GM19035 (cell line): ENCODE measurements at regions not wholly inside any gene's neighbourhood (a gene's known extent, or its start where the extent isn't known, plus 50 kb on each side); places are given as distances from the start of the nearest gene placed in this dataset.

Experiments used
- ATAC-seq: cut with Tn5 transposase; IDR thresholded peaks from one replicate; pipeline ENCODE4 v1.9.1; 2021; ENCODE audit not compliant: unreplicated experiment

DNA sequence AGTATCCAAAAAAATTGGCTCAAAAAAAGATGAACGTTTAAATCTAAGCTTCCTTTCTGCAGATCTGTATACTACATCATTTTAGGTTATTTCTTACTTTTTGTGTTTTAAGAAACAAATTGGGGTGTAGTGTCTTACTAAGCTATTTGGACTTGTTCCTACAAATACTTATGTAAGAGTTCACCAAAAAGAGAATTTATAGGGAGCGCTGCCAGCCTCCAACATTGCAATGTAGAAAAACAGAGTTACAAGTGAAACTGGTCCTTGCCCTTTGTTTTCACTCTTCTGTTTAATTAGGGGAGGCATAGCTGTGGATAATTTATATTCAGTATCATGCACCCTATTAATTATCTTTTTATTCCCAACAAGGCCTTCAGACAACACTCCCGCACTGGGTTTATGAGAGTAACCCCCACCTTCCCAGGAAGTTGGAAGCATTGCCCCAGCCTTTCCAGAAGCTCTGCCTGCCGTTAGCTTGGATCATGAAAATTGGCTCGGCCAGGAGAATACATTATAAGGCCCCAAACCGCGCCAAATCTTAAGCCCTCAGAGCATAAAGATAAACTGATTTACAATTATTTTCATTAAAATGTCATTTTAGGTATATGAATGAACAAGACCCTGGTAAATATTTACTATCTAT lies 261.8 kb upstream of the KLF6 start:
- ATAC-seq, result no peak

DNA sequence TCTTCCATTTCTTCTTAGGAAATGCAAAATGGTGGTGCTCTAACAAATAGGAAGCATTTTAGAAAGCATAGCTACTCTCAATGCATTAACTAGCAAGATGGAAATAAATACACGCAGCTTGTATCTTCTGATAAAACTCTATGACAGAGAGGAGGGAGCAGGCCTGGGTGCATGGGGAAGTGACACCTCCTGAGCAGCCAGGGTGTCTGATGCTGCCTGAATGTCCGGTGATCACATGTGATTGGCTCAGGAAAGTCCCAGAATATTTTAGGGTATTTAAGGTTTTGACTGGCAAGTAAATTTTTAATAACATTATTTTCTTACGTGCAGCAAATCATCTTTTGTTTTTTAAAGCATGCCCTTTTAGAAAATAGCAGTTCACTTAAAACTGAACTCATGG lies 261.0 kb upstream of the KLF6 start:
- no peak for ATAC-seq

GRCh38 chr10:4043897-4044665 lies 259.1 kb upstream of the KLF6 start:
- no peak for ATAC-seq

- ATAC-seq, result no peak
Measured at GRCh38 chr10:4041635-4042034, 256.6 kb upstream of the KLF6 start.

- no peak for ATAC-seq
Measured at GRCh38 chr10:4038000-4038399, 253.0 kb upstream of the KLF6 start.

DNA sequence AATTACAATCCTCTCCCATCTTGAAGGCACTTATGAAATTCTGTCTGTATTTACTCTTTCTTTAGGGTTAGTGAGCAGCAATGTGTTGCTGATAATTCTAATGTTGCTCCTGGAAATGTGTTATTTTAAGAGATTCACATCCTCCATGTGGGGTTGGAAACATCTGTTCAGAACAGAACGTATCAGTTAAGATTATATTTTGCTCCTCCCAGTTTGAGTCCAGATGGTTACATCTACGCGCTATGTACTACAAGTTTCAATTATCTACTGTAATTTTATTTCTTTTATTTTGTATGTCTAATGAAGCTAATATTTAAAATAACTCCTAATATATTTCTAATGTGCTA lies 250.6 kb upstream of the KLF6 start:
- ATAC-seq, result no peak

- ATAC-seq, result no peak
Measured at GRCh38 chr10:4034907-4035598, 250.0 kb upstream of the KLF6 start.

DNA sequence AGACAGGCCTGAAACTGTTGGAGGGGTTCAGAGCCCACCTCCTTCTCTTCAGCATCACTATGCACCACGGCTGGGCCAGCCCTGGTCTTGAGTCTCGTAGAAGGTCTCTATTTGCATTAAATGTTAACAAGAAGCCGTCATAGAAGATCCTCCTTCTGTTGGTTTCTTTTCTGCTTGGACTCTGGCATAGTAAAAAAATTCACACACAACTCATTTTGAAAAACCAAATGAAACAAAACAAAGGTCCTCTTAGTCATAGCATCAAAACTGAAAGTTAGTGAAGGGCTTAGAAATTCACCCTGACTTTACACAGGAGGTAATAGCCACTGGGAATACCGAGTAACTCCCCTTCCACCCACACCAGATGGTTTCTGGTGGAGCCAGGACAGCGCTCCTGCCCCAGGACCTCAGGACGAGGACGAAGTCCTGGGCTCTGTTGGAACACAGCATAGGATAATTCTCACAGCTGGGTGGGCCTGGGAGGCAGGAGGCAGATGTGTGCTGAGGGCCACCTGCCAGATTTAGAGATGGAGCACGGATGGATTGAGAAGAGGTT lies 248.4 kb upstream of the KLF6 start:
- peak; percentile 84 for ATAC-seq

GRCh38 chr10:4029866-4030265 lies 244.9 kb upstream of the KLF6 start:
- ATAC-seq, result no peak

- ATAC-seq, result no peak
Measured at GRCh38 chr10:4028854-4029583, 244.0 kb upstream of the KLF6 start.

DNA sequence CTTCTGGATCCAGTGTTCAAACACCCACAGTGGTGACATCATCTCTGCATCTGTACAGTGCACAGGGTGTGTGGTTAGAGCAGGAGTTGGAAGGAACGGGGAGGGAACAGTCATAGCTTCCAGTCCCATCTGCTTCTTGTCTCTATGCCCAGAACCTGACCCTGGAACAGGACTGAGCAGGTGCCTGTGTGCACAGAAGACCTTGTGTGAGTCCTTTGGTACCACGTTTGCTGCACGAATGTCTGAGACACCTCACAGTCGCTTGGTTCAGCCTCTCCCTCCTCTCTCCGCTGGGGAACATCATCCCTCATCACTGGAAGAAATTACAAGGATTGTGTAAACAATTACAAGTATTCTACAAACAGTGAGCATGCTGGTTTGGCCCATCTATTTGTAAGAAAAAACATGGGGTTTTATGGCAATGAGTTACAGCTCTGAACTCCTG lies 243.0 kb upstream of the KLF6 start:
- no peak for ATAC-seq

GRCh38 chr10:4025339-4025738 lies 240.3 kb upstream of the KLF6 start:
- ATAC-seq, result no peak

DNA sequence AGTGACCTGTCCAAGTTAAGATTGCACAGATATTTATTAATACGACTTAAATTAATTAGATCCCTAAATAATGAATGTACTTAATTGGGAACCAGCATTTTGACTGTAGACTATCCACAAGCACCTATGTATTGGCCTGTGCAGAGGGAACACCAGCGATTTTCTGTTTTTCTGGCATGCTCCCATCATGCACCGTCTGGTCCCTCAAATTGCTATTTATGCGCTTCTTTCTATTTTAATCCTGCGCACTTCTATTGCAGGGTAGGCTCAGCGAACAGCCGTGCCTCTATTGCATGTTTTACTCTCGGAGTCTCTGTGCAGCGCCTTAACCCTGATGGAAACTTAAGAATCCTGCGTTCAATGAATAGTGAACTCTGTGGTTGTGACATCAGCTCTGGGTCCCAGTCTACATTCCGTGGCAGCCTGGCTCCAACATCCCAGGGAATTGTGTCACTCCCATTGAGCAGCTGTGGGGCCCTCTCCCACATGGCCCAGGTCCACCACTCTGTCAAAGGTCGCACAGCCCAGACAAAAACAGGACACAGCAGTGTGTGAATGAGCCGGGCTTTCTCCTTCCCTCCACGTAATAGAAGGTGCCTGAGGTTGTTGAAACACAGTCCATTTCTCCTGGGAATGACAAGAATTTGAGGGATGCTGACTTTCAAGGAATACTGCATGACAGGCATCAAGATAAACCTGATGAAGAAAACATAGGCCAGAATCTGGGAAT lies 239.7 kb upstream of the KLF6 start:
- no peak for ATAC-seq

GRCh38 chr10:4024027-4024426 lies 239.0 kb upstream of the KLF6 start:
- no peak for ATAC-seq

DNA sequence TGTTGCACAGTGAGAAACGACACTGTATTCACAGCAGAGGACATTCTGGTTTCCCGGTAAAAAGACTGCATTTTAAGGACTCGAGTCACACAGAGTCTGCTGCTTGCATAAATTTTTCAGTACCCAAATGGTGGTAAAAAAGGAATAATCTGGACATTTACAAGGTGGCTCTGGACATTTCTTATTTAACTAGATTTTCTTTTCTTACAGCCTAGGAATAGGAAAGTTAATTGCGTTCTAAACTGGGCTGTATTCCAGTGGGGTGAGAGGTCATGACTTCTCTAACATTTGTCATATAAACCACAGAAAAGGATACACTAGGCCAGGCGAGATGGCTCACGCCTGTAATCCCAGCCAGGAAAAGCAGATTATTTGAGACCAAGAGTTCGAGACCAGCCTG lies 237.5 kb upstream of the KLF6 start:
- ATAC-seq, result no peak

- no peak for ATAC-seq
Measured at GRCh38 chr10:4020631-4021030, 235.6 kb upstream of the KLF6 start.

DNA sequence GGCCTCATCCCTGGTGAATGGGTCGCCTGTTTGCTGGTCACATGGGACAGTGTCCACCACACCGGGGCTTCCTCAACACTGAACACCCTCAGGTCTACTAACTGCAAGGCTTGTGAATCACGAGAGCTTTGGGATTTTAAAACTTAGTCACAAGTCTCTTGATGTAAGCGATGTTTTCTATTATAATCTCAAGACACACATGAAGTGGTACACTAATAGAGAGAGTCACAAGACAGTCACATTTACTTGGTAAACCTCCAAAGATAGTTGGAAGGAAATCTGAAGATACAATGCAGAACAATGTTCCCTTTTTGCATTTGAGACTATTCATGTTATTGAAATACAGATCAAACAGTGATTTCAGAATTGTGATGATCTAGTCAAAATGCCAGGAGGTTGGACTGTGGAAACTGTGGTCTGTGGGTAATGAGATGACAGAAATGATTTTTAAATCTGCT lies 233.1 kb upstream of the KLF6 start:
- ATAC-seq, result no peak

- no peak for ATAC-seq
Measured at GRCh38 chr10:4017336-4017735, 232.3 kb upstream of the KLF6 start.

GRCh38 chr10:4016214-4016740 lies 231.3 kb upstream of the KLF6 start:
- no peak for ATAC-seq

GRCh38 chr10:4013651-4014121 lies 228.7 kb upstream of the KLF6 start:
- peak; percentile 78 for ATAC-seq
